ENCODE measurements at regions not wholly inside any gene's neighbourhood (a gene's known extent, or its start where the extent isn't known, plus 50 kb on each side); places are given as distances from the start of the nearest gene placed in this dataset.

DNA sequence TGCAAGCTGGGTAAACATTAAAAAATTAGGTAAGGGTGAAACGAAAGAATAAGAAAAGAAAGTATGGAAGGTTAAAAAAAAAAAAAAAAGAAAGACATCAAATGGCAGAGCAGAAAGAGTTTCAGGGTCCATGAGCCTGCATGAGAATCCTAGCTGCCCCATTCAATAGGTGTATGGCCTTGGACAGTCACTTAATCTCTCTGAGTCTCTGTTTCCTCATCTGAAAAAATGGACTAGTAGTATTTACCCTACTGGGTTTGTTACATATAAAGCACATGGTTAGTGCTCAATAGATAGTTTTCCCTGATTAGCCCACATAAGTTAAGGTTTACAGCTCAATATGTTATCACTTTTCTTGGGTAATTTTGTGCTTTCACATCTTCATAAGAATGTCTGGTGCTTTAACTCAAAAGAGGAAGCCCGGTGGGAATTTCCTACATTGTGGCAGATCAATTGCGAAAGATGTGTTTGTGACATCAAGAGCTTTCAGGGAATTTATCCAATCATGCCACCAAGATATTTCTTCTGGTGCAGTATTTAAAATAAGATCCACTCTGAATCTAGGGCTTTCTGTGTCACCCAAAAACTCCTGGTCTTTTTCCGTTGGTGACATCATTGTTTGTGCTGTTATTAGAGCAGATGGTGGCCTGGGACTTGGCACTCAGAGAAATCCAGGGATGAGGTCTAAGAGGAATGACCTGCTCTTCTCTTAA lies 57.2 kb upstream of the UBE2E1 start:
- no peak for DNase-seq

DNA sequence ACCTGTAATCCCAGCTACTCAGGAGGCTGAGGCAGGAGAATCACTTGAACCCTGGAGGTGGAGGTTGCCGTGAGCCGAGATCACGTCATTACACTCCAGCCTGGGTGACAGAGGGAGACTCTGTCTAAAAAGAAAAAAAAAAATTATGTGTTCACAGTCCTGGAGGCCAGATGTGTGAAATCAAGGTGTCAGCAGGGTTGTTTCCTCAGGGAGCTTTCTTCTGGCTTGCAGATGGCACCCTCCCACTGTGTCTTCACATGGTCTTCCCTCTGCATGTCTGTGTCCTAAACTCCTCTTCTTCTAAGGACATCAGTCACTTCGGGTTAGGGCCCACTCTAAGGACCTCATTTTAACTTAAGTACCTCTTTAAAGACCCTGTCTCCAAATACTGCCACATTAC lies 56.1 kb upstream of the UBE2E1 start:
- no peak for DNase-seq

DNA sequence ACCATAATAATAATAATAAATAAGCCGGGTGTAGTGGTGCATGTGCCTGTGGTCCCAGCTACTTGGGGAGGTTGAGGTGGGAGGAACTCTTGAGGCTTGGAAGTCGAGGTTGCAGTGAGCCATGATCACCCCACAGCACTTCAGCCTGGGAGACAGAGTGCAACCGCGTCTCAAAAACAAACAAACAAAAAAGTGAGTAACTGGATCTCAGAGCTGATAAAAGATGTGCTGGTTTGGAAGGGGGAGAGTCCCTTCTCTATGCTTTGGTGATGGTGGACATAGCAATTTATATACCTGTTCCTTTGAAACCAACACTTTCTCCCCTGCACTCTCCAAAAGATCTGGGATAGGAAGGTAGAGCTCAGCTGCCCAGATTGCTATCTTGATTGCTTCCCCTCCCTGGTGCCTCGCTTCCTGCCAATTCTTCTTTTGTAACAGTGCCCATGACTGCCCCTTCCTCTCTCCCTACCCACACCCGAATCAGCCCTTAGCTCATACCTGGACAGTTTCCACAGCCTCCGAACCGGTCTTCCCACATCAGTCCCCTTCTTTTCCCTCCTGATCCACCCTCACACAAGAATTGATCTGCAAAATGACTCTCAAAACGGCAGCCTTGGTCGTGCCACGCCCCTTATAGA lies 55.1 kb upstream of the UBE2E1 start:
- no peak for DNase-seq

DNA sequence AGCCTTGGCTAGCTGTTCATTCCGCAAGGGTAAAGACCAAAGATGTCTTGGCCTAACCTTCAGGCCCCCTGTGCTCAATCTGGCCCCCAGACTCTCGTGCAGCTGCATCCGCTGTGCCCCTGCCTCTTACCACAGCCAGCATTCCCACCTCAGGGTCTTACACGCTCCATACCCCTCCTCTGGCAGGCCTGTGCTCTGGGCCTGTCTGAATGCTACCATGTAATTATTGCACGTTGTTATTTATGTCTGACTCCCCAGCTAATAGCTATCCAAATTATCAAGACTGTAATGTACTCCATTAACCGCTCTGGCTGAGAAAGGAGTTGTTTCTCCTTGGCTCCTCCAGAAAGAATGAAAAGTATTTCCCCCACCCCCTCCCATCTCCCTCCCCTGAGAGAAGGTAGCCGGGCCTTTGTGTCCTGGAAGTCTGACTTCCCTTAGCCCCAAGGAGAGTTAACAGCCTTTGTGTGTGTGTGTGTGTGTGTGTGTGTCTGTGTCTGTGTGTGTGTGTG lies 54.5 kb upstream of the UBE2E1 start:
- DNase-seq: no peak

DNA sequence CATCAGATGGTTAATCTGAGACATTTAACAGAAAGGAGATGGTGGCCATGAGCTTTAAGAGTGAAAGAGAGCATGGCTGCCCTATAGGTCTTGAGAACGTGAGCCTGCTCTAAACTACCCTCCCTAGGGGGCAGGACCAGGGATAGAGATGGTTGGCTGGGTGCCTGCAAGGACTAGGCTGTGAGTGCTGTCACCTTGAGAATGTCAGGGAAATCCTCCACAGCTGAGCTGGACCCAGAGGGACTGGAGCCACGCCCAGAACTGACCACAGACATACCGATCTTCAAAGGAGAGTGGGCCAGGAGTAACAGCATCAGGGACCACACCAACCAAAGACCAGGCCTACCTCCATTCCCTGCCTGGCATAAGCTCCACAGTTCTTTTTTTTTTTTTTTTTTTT lies 53.6 kb upstream of the UBE2E1 start:
- no peak for DNase-seq

DNA sequence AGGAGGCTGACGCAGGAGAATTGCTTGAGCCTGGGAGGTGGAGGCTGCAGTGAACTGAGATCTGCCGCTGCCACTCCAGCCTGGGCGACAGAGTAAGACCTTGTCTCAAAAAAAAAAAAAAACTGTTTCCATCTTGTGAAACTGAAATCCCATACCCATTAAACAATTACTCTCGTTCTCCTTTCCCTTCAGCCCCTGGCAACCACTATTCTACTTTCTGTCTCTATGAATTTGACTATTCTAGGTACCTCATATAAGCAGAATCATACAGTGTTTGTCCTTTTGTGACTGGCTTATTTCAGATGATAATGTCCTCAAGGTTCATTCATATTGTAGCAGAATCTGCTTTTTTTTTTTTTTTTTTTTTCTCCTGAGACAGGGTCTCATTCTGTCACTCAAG lies 51.5 kb upstream of the UBE2E1 start:
- DNase-seq: no peak
